Spinal cord (tissue), 9 donors: ENCODE measurements at regions not wholly inside any gene's neighbourhood (a gene's known extent, or its start where the extent isn't known, plus 50 kb on each side); places are given as distances from the start of the nearest gene placed in this dataset.

Experiments
- DNase-seq, 6 donors: peaks; one replicate each; pipeline versions ENCODE4 v3.0.0 to v3.0.0-alpha.2; 2013 to 2015; ENCODE audit warnings: low spot score in 6 of 6, low read depth in 4 of 6
- H3K27ac ChIP-seq: one replicate; pipeline ENCODE4 v1.5.1; 2013; ENCODE audit warnings: low read depth, low read length, control low read depth
- H3K27me3 ChIP-seq: one replicate; pipeline ENCODE4 v1.6.1; 2013; ENCODE audit warnings: low read length; ENCODE audit not compliant: control insufficient read depth, insufficient read depth
- H3K36me3 ChIP-seq: one replicate; pipeline ENCODE4 v1.6.1; 2013; ENCODE audit warnings: low read length; ENCODE audit not compliant: control insufficient read depth, insufficient read depth
- H3K4me1 ChIP-seq: one replicate; pipeline ENCODE4 v1.6.1; 2013; ENCODE audit warnings: low read length; ENCODE audit not compliant: control insufficient read depth, insufficient read depth
- H3K4me3 ChIP-seq: one replicate; pipeline ENCODE4 v1.5.1; 2013; ENCODE audit warnings: low read depth, low read length, control low read depth
- H3K9me3 ChIP-seq: one replicate; pipeline ENCODE4 v1.6.1; 2013; ENCODE audit warnings: low read length; ENCODE audit not compliant: control insufficient read depth, insufficient read depth
- WGBS: methylation state at CpG from one replicate; pipeline ENCODE4 v1.1.5; 2013; ENCODE audit warnings: missing lambda C conversion rate; ENCODE audit not compliant: insufficient coverage; 5-methylcytosine and 5-hydroxymethylcytosine counted together
- donor health status: healthy.

DNA sequence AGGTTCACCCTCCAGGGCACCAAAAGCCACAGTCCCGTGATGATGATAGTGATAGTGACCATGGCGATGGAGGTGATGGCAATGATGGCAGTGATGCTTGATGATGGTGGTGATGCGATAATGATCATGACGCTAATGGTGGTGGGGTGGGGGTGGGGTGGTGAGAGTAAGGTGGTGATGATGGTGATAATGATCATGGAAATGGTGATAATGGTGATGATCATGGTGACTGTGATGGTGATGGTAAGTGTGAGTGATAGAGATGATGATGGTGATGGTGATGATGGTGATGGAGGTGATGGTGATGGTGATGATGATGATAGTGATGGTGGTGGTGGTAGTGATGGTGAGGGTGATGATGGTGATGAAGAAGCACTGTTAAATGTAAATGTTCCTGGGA is 96.9 kb downstream of the SYNE3 start:
- 96% methylated on average over 4 of the region's 4 CpGs for WGBS
- H3K36me3 ChIP-seq = peaks cover 4% of the 10 kb centered on the region
- no peaks in the 10 kb centered on the region for H3K9me3 ChIP-seq
- DNase-seq = no peak
- H3K27me3 ChIP-seq = no peaks in the 10 kb centered on the region
- H3K27ac ChIP-seq = no peak overlapping the region
- H3K4me3 ChIP-seq = no peak overlapping the region
- H3K4me1 ChIP-seq = no peaks in the 10 kb centered on the region

DNA sequence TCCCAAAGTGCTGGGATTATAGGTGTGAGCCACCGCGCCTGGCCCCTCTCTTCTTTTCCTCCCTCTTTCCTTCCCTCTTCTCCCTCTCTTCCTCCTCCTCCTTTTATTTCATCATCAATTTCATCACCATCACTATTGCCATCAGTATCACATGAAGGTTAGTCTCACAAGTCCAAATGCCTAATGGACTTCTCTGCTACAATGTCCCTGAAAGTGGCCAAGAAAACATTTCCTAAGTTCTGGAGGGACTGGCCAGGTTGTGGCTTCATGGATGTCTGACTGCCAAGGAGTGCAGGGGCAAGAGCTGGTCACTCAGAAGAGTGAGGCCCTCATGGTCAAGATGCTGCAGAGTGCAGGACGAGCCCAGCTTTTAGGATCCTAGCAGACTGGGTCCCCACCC is 97.6 kb downstream of the SYNE3 start:
- 100% methylated on average over 3 of the region's 3 CpGs for WGBS
- H3K27me3 ChIP-seq = no peaks in the 10 kb centered on the region
- no peaks in the 10 kb centered on the region for H3K9me3 ChIP-seq
- H3K4me1 ChIP-seq = peaks cover 4% of the 10 kb centered on the region
- H3K27ac ChIP-seq = no peak overlapping the region
- H3K4me3 ChIP-seq = no peak overlapping the region
- peaks cover 4% of the 10 kb centered on the region for H3K36me3 ChIP-seq
- DNase-seq = no peak

DNA sequence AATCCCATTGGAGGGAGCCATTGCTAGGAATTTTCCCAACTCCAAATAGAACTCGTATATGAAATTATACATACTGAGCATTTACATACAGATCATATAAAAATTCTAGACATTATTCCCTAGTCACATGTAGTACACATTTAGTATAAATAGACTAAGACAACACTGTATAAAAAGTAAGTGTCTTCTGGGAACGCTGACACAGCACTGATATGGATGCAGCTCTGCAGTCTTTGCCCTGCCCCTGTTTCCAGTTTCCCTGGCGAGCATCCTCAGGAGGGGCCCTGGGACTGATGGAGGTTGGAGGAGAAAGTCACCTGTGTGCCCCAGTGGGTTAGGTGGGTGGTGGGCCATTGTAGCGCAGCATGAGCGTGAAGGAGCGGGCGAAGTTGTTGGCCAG is 97.8 kb upstream of the CLMN start:
- Histone ChIP-seq H3K9me3 (no peaks in the 10 kb centered on the region), H3K4me1 (peaks cover 5% of the 10 kb centered on the region), H3K27ac (no peak overlapping the region), H3K27me3 (no peaks in the 10 kb centered on the region), H3K36me3 (peaks cover 4% of the 10 kb centered on the region), H3K4me3 (no peak overlapping the region)
- 92% methylated on average over 6 of the region's 7 CpGs for WGBS
- DNase-seq = peak in 1 of 6 donors; percentile 24

DNA sequence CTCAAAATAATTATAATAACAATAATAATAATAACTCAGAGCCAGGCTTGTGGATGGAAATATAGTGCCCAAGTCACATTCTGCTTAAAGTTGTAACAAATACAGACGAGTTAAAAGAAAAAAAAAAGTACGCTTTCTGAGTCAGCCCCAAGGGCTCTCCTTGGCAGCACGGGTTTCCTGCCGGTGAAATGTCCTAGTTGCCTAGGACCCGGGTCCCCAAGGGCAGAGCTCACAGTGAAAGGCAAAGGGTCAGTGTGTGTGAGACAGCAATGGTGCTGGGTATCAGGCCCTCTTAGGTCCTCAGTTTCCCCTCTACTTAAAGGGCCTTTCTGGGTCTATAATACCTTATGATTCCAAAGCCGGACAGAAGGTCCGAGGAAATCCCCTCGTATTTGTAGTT is 96.3 kb upstream of the CLMN start:
- 79% methylated on average over 7 of the region's 8 CpGs for WGBS

DNA sequence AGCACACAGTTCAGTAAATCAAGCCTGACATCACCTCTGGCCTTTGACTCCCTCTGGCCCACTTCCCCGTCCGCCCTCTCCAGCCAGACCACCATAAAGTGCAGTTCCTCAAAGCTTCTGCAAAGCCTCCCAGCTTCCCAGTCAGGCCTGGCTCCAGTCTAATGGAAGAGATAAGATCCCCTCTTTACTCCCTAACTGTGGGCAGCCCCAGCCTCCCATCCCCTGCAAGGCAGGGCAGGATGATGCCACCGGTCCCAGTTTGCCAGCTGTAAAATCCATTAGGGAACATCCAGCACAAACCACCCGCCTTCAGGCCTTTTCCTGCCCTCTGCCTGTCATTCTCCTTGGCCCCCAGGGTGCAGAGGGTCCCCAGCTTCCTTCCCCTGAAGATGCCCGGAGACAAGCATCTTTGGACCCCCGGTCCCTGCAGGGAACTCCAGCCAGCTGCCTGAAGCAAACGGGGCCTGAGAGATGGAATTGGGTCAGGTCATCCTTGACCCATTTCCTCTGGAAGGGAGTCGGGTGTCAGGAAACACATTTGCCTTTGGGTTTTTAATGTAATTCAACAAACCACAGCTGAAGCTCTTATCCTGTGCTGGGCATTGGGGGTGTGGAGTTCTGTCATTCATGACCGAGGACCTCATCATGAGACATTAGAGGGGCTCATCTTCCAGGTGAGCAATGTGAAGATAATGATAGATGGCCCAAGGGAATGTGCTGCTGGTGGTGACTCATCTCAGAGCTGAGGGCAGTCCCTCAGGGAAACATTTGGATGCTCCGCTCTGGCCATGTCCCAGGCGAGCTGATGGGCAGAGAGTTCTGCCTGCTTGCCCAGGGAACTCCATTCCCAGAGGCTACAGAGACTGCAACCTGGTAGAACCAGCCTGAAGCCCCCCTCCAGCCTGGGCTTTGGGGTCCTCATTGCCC is 93.8 kb upstream of the CLMN start:
- H3K4me3 ChIP-seq = no peak overlapping the region
- no peaks in the 10 kb centered on the region for H3K27me3 ChIP-seq
- peaks cover 4% of the 10 kb centered on the region for H3K36me3 ChIP-seq
- 85% methylated on average over 10 of the region's 11 CpGs for WGBS
- no peaks in the 10 kb centered on the region for H3K9me3 ChIP-seq
- peaks cover 24% of the 10 kb centered on the region for H3K4me1 ChIP-seq
- DNase-seq = no peak
- no peak overlapping the region for H3K27ac ChIP-seq

More for the DNA sequence above, 96.3 kb upstream of the CLMN start:
- H3K9me3 ChIP-seq = no peaks in the 10 kb centered on the region
- H3K27ac ChIP-seq = no peak overlapping the region
- no peak overlapping the region for H3K4me3 ChIP-seq
- peaks cover 4% of the 10 kb centered on the region for H3K36me3 ChIP-seq
- peaks cover 5% of the 10 kb centered on the region for H3K4me1 ChIP-seq
- no peaks in the 10 kb centered on the region for H3K27me3 ChIP-seq
- DNase-seq = no peak

DNA sequence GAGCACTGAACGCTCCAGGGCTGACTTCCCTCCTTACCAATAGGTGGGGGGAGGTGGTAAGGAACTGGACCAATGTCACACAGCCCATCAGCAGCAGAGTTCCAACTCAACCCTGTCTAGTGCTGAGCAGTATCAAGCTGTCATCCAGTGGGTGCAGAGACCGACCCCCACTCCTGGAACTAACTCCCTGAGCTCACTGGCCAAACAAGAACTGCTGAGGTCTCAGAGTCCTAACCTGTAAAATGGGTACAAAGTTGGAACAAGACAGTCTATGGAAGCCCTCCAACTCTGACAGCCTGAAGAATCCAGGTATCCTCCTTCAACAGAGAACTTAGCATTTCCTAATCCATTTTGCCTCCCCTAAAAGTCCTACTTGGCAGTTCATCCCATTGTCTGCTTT is 91.1 kb upstream of the CLMN start:
- DNase-seq = no peak
- Histone ChIP-seq H3K27me3 (no peaks in the 10 kb centered on the region), H3K36me3 (no peaks in the 10 kb centered on the region), H3K27ac (no peak overlapping the region), H3K9me3 (no peaks in the 10 kb centered on the region), H3K4me3 (no peak overlapping the region), H3K4me1 (peaks cover 31% of the 10 kb centered on the region)
- WGBS = 0% methylated on average over 1 of the region's 2 CpGs

DNA sequence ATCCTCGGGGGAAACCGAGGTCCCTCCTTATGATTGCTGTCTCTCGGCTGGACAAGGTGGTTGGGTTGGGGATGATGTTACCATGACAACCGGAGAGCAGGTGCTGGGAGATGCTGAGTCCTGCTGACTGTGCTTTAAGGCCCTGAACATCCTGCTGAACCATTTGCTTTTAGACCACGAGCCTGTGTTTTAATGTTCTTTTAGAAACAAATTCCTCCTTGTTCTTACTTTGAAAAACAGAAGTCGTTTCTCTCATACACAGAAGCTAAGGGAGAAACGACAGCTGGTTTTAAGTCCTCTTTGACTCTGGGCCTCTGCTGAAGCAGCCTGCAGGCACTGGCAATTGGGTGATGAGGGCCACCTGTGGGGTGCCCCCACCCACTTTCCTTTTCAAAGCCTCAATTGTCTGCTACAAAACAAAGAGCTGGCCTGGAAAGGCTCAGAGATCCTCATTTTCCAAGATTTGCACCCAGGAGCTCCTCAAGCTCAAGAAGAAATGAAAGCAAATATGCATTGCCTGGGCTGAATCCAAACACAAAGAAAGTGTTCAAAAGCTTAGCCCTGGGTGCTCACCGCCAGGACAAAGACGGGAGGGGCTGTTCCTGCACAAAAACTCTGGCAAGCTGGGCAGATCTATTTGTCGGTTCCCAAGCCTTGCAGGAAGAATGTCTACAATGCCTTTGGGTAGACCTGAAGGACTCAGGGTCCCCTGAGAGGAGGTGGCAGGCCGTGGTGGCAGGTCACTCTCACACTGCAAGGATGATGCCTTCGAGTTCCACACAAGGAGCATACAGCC is 90.0 kb upstream of the CLMN start:
- Histone ChIP-seq H3K4me3 (no peak overlapping the region), H3K9me3 (no peaks in the 10 kb centered on the region), H3K27me3 (no peaks in the 10 kb centered on the region), H3K4me1 (peaks cover 31% of the 10 kb centered on the region), H3K36me3 (no peaks in the 10 kb centered on the region), H3K27ac (peak overlapping the region; percentile 34)
- WGBS = 53% methylated on average over 10 of the region's 12 CpGs
- peak in 2 of 6 donors; percentile 59 to 90 for DNase-seq

DNA sequence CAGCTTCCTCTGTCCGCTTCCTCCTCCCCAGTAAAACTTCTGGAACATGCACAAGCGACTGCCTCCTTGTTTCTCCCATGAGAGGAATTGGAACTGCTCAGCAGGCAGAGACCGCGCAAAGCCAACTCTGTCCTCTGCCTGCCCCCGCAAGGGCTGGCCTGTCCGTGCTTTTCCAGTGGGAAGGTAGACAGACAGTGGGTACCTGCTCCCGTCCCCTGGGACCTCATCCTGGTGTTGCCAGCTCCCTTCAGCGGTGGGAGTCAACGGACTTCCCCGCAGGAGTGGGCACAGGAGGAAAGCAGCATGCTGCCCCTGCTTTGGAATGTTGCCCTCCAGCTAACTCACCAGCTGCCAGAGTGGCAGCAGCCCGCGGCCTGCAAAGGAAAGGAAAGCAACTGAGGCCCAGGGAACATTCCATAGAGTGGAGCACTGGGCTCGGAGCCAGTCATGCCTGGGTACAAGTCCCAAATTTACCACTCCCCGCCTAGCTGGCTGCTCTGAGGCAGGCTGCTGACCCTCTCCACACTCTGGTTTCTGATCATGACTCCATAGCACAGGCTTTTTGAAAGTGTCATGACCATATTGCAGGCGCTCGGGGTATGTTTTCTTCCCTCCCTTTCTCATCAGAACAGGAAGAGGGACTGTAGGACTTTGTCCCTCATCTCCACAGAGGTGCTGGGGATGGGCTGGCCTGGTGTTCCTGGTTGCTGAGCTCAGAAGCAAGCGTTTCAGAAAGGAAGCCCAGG is 89.2 kb upstream of the CLMN start:
- Histone ChIP-seq H3K36me3 (no peaks in the 10 kb centered on the region), H3K27ac (peak overlapping the region; percentile 62), H3K9me3 (no peaks in the 10 kb centered on the region), H3K27me3 (no peaks in the 10 kb centered on the region), H3K4me3 (no peak overlapping the region), H3K4me1 (peaks cover 28% of the 10 kb centered on the region)
- WGBS = 32% methylated on average over 15 of the region's 17 CpGs
- peak in 2 of 6 donors; percentile 25 to 57 for DNase-seq

DNA sequence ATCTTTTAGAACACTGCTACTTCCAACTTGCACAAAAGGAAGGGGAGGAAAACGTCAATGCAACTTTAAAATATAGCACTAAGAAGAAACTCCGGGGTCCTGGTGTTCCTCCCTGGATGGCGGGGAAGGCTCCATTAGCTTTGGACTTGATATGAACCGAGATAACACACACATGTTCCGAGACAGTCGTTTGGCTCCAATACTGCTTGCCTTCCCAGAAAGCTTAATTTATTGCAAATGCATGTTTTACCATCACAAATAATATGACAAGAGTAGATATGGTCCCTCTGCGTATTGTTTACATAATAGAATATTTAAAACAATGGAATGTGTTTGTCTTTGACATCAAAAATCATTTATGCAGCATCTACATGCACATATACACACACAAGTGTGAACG is 87.6 kb upstream of the CLMN start:
- Histone ChIP-seq H3K27ac (no peak overlapping the region), H3K4me1 (peaks cover 26% of the 10 kb centered on the region), H3K27me3 (no peaks in the 10 kb centered on the region), H3K9me3 (no peaks in the 10 kb centered on the region), H3K4me3 (no peak overlapping the region), H3K36me3 (no peaks in the 10 kb centered on the region)
- 100% methylated on average over 1 of the region's 8 CpGs for WGBS
- DNase-seq = peak in 1 of 6 donors; percentile 16
